Suprapubic skin (tissue), 4 donors: ENCODE measurements at regions not wholly inside any gene's neighbourhood (a gene's known extent, or its start where the extent isn't known, plus 50 kb on each side); places are given as distances from the start of the nearest gene placed in this dataset.
"Not testable (repeated sequence)": the region's sequence is repeated elsewhere in the genome, so short reads cannot be mapped to it uniquely, and the experiment has no call there.

Experiments used
- DNase-seq, 2 donors: peaks; one replicate each; pipeline ENCODE4 v3.0.0-alpha.2; 2019; ENCODE audit warnings: low spot score in 2 of 2
- H3K27ac ChIP-seq: fragments of 200-600 bp; sonication (generic); one replicate; pipeline ENCODE4 v1.5.1; 2019
- H3K27me3 ChIP-seq: fragments of 200-600 bp; sonication (generic); one replicate; pipeline ENCODE4 v1.5.1; 2019
- H3K36me3 ChIP-seq: fragments of 200-600 bp; sonication (generic); one replicate; pipeline ENCODE4 v1.5.1; 2019
- H3K4me1 ChIP-seq: fragments of 200-600 bp; sonication (generic); one replicate; pipeline ENCODE4 v1.5.1; 2019
- H3K4me3 ChIP-seq: fragments of 200-600 bp; sonication (generic); one replicate; pipeline ENCODE4 v1.5.1; 2019; ENCODE audit warnings: mild to moderate bottlenecking
- H3K9me3 ChIP-seq: fragments of 200-600 bp; sonication (generic); one replicate; pipeline ENCODE4 v1.5.1; 2019
- EP300 ChIP-seq: sonication (generic); formaldehyde crosslinking; IDR thresholded peaks from one replicate; pipeline ENCODE4 v1.6.1; 2017; ENCODE audit warnings: antibody characterized with exemption
- POLR2A ChIP-seq, 2 donors: fragments of 450-650 bp; IDR thresholded peaks; one replicate each; pipeline ENCODE4 v1.6.1; 2017; ENCODE audit warnings: antibody characterized with exemption in 2 of 2, mild to moderate bottlenecking in 2 of 2, moderate library complexity in 2 of 2
- POLR2AphosphoS5 ChIP-seq, 3 donors: sonication (generic); formaldehyde crosslinking; IDR thresholded peaks; one replicate each; pipeline ENCODE4 v1.6.1; 2017; ENCODE audit warnings: antibody characterized with exemption in 3 of 3
- WGBS: methylation state at CpG from one replicate; pipeline ENCODE4 v1.1.5; 2018; 5-methylcytosine and 5-hydroxymethylcytosine counted together
- TF ChIP-seq, protein P1 (sequence below), 2 donors: fragments of 200-600 bp in 1 of 2; fragments of 450-650 bp in 1 of 2; sonication (generic) in 1 of 2; IDR thresholded peaks; one replicate each; pipeline ENCODE4 v1.5.1; 2016 to 2019; ENCODE audit warnings: antibody characterized with exemption in 2 of 2, mild to moderate bottlenecking in 1 of 2, moderate library complexity in 1 of 2

DNA sequence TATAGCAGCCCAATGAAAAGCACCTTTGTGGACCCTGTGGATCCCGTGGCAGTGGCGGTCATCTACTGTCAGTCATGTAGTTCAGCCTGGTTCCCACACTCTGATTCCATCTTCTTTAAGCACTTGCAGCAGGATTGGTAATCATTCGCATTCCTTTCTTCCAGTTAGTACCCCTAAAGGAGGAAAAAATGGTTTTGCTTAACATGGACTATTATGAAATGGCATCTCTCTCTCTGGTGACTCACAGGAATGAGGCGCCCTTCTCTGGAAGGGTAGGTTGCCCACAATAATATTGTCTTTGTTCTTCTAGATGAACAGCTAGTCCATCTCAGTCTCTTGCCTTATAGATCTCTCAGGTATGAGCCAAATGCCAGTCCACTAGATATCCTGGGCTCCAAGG is 127.9 kb upstream of the MROH9 start:
- no peak overlapping the region for H3K27ac ChIP-seq
- TF ChIP-seq, protein P1, sequence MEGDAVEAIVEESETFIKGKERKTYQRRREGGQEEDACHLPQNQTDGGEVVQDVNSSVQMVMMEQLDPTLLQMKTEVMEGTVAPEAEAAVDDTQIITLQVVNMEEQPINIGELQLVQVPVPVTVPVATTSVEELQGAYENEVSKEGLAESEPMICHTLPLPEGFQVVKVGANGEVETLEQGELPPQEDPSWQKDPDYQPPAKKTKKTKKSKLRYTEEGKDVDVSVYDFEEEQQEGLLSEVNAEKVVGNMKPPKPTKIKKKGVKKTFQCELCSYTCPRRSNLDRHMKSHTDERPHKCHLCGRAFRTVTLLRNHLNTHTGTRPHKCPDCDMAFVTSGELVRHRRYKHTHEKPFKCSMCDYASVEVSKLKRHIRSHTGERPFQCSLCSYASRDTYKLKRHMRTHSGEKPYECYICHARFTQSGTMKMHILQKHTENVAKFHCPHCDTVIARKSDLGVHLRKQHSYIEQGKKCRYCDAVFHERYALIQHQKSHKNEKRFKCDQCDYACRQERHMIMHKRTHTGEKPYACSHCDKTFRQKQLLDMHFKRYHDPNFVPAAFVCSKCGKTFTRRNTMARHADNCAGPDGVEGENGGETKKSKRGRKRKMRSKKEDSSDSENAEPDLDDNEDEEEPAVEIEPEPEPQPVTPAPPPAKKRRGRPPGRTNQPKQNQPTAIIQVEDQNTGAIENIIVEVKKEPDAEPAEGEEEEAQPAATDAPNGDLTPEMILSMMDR (IDR thresholded peaks at IDR 0.05): no peak
- no peak for TF ChIP-seq EP300
- no peak for TF ChIP-seq POLR2A (IDR thresholded peaks at IDR 0.05)
- no peak for TF ChIP-seq POLR2AphosphoS5 (IDR thresholded peaks at IDR 0.05)

DNA sequence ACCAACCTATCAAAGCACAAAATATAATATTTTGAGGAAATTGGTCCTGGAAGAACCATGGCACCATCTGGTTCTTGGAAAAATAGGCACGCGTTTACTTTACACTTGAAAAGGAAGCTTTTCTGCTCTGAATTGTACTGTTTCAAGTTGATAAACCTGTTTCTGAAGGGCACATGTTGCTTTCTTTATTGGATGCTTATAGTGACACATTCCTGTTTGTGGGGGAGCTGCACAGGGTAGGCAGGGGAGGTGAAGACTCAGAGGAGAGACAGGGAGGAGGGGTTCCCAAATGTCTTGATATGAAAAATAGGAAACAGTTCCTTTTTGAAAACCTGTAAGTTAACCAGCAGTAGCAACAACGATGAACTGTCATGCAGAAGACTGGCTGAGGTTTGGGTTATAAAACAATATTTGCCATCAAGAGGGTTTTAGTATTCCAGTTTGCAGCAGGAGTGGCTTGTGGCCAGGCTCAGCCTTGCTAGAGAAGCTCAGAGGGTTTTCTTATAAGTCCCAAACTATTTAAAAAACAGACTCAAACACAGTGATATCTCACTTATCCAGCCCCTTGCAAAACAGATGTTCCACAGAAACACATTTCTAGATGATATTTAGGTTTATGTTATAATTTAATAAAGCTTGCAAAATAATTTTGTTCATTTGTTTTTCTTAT is 127.0 kb upstream of the MROH9 start:
- no peaks in the 10 kb centered on the region for H3K36me3 ChIP-seq
- H3K9me3 ChIP-seq: no peaks in the 10 kb centered on the region
- H3K27me3 ChIP-seq: no peaks in the 10 kb centered on the region
- TF ChIP-seq EP300: no peak
- DNase-seq: no peak
- no peak overlapping the region for H3K27ac ChIP-seq
- no peak overlapping the region for H3K4me3 ChIP-seq
- 48% methylated on average over 3 of the region's 3 CpGs for WGBS
- peaks cover 4% of the 10 kb centered on the region for H3K4me1 ChIP-seq

More for the DNA sequence above, 127.9 kb upstream of the MROH9 start:
- 86% methylated on average over 4 of the region's 4 CpGs for WGBS
- Histone ChIP-seq H3K4me3 (no peak overlapping the region), H3K36me3 (no peaks in the 10 kb centered on the region), H3K9me3 (no peaks in the 10 kb centered on the region), H3K4me1 (peaks cover 4% of the 10 kb centered on the region), H3K27me3 (no peaks in the 10 kb centered on the region)
- no peak for DNase-seq

GRCh38 chr1:170811013-170811412 is 124.3 kb upstream of the MROH9 start:
- 87% methylated on average over 6 of the region's 7 CpGs for WGBS
- H3K27ac ChIP-seq, H3K36me3 ChIP-seq, DNase-seq, H3K9me3 ChIP-seq, H3K4me1 ChIP-seq, H3K27me3 ChIP-seq, H3K4me3 ChIP-seq: not testable (repeated sequence)

- TF ChIP-seq, protein P1 (IDR thresholded peaks at IDR 0.05): no peak
- TF ChIP-seq EP300 (no peak), POLR2AphosphoS5 (IDR thresholded peaks at IDR 0.05) (no peak), POLR2A (IDR thresholded peaks at IDR 0.05) (no peak)
- no peak overlapping the region for H3K27ac ChIP-seq
- no peak overlapping the region for H3K4me3 ChIP-seq
- no peak for DNase-seq
- whole genome bisulfite sequencing: 96% methylated on average over 2 of the region's 2 CpGs
- no peaks in the 10 kb centered on the region for H3K4me1 ChIP-seq
- H3K36me3 ChIP-seq: no peaks in the 10 kb centered on the region
- no peaks in the 10 kb centered on the region for H3K9me3 ChIP-seq
- H3K27me3 ChIP-seq: no peaks in the 10 kb centered on the region
Observed at GRCh38 chr1:170819781-170820180, 115.6 kb upstream of the MROH9 start.

- no peak overlapping the region for H3K27ac ChIP-seq
- 61% methylated on average over 2 of the region's 2 CpGs for WGBS
Observed at GRCh38 chr1:170823120-170823519, 112.2 kb upstream of the MROH9 start.

GRCh38 chr1:170831276-170831675 is 104.1 kb upstream of the MROH9 start:
- Histone ChIP-seq H3K4me3 (no peak overlapping the region), H3K9me3 (no peaks in the 10 kb centered on the region), H3K27ac (no peak overlapping the region), H3K27me3 (no peaks in the 10 kb centered on the region), H3K36me3 (no peaks in the 10 kb centered on the region), H3K4me1 (no peaks in the 10 kb centered on the region)
- no peak for DNase-seq
- WGBS: 89% methylated on average over 7 of the region's 7 CpGs
- TF ChIP-seq POLR2A (IDR thresholded peaks at IDR 0.05) (no peak), POLR2AphosphoS5 (IDR thresholded peaks at IDR 0.05) (no peak), EP300 (no peak)
- TF ChIP-seq, protein P1 (IDR thresholded peaks at IDR 0.05): no peak

More at GRCh38 chr1:170823120-170823519, 112.2 kb upstream of the MROH9 start:
- Histone ChIP-seq H3K4me3 (no peak overlapping the region), H3K27me3 (no peaks in the 10 kb centered on the region), H3K9me3 (no peaks in the 10 kb centered on the region), H3K36me3 (no peaks in the 10 kb centered on the region), H3K4me1 (no peaks in the 10 kb centered on the region)
- TF ChIP-seq POLR2A (IDR thresholded peaks at IDR 0.05) (no peak), POLR2AphosphoS5 (IDR thresholded peaks at IDR 0.05) (no peak), EP300 (no peak)
- TF ChIP-seq, protein P1 (IDR thresholded peaks at IDR 0.05): no peak
- no peak for DNase-seq
